Trophoblast cell (in vitro differentiated cells and primary cell): ENCODE measurements at regions not wholly inside any gene's neighbourhood (a gene's known extent, or its start where the extent isn't known, plus 50 kb on each side); places are given as distances from the start of the nearest gene placed in this dataset.

Experiments used
- DNase-seq, 2 donors: peaks; one replicate each; pipeline ENCODE4 v3.0.0-alpha.2; 2016
- H2AFZ ChIP-seq: 2 replicates; pipeline ENCODE4 v1.6.1; 2013; ENCODE audit warnings: low read length, moderate library complexity, mild to moderate bottlenecking; ENCODE audit not compliant: insufficient read depth, poor library complexity
- H2AK5ac ChIP-seq: 2 replicates; pipeline ENCODE4 v1.6.1; 2013; ENCODE audit warnings: mild to moderate bottlenecking, low read length
- H2BK120ac ChIP-seq: 2 replicates; pipeline ENCODE4 v1.6.1; 2013; ENCODE audit warnings: low read length, mild to moderate bottlenecking, moderate library complexity; ENCODE audit not compliant: insufficient read depth, poor library complexity
- H2BK12ac ChIP-seq: 2 replicates; pipeline ENCODE4 v1.6.1; 2013; ENCODE audit warnings: mild to moderate bottlenecking, low read length, moderate library complexity
- H2BK5ac ChIP-seq: 2 replicates; pipeline ENCODE4 v1.6.1; 2013; ENCODE audit warnings: low read length, low read depth, moderate library complexity, mild to moderate bottlenecking; ENCODE audit not compliant: poor library complexity
- H3K14ac ChIP-seq: 2 replicates; pipeline ENCODE4 v1.6.1; 2013; ENCODE audit warnings: mild to moderate bottlenecking, low read length
- H3K18ac ChIP-seq: 2 replicates; pipeline ENCODE4 v1.6.1; 2013; ENCODE audit warnings: mild to moderate bottlenecking, low read length
- H3K23ac ChIP-seq: 2 replicates; pipeline ENCODE4 v1.6.1; 2013; ENCODE audit warnings: low read length
- H3K27ac ChIP-seq: 2 replicates; pipeline ENCODE4 v1.5.1; 2013; ENCODE audit warnings: low read depth, mild to moderate bottlenecking, inconsistent platforms, low read length, moderate library complexity
- H3K27me3 ChIP-seq: 2 replicates; pipeline ENCODE4 v1.6.1; 2013; ENCODE audit warnings: inconsistent platforms, mild to moderate bottlenecking, low read length, moderate library complexity; ENCODE audit not compliant: insufficient read depth
- H3K36me3 ChIP-seq, 2 experiments: 1 replicate in 1 of 2; 2 replicates in 1 of 2; pipeline ENCODE4 v1.6.1; 2013; ENCODE audit warnings: low read length in 2 of 2, mild to moderate bottlenecking in 2 of 2, moderate library complexity in 1 of 2; ENCODE audit not compliant: insufficient read depth in 2 of 2, control insufficient read depth in 1 of 2
- H3K4ac ChIP-seq: 2 replicates; pipeline ENCODE4 v1.6.1; 2013; ENCODE audit warnings: low read depth, mild to moderate bottlenecking, low read length, moderate library complexity
- H3K4me1 ChIP-seq, 2 experiments: 1 replicate in 1 of 2; 2 replicates in 1 of 2; pipeline ENCODE4 v1.6.1; 2013; ENCODE audit warnings: low read length in 2 of 2, mild to moderate bottlenecking in 2 of 2, moderate library complexity in 1 of 2; ENCODE audit not compliant: insufficient read depth in 2 of 2, control insufficient read depth in 1 of 2
- H3K4me2 ChIP-seq: 2 replicates; pipeline ENCODE4 v1.6.1; 2013; ENCODE audit warnings: inconsistent platforms, mild to moderate bottlenecking, low read length, moderate library complexity
- H3K4me3 ChIP-seq: 2 replicates; pipeline ENCODE4 v1.5.1; 2013; ENCODE audit warnings: mild to moderate bottlenecking, low read depth, low read length, inconsistent platforms
- H3K79me1 ChIP-seq: one replicate; pipeline ENCODE4 v1.6.1; 2013; ENCODE audit warnings: low read length
- H3K79me2 ChIP-seq: 2 replicates; pipeline ENCODE4 v1.6.1; 2013; ENCODE audit warnings: low read length, mild to moderate bottlenecking; ENCODE audit not compliant: control insufficient read depth, insufficient read depth, poor library complexity
- H3K9ac ChIP-seq: 2 replicates; pipeline ENCODE4 v1.6.1; 2013; ENCODE audit warnings: mild to moderate bottlenecking, low read length
- H3K9me3 ChIP-seq: 2 replicates; pipeline ENCODE4 v1.6.1; 2013; ENCODE audit warnings: low read depth, mild to moderate bottlenecking, control low read depth, inconsistent platforms, low read length; ENCODE audit not compliant: insufficient read depth
- H4K12ac ChIP-seq: 2 replicates; pipeline ENCODE4 v1.6.1; 2013; ENCODE audit warnings: low read depth, mild to moderate bottlenecking, low read length, moderate library complexity
- H4K8ac ChIP-seq: 2 replicates; pipeline ENCODE4 v1.6.1; 2013; ENCODE audit warnings: low read depth, mild to moderate bottlenecking, low read length, moderate library complexity
- H4K91ac ChIP-seq: one replicate; pipeline ENCODE4 v1.6.1; 2013; ENCODE audit warnings: low read depth, mild to moderate bottlenecking, low read length, moderate library complexity
- WGBS: extraction: QIAGEN DNeasy Blood & Tissue Kit; methylation state at CpG from one replicate; pipeline ENCODE4 v1.1.7; 2013; ENCODE audit warnings: missing lambda C conversion rate; ENCODE audit not compliant: insufficient read length, insufficient coverage; ENCODE audit errors: extremely low coverage; 5-methylcytosine and 5-hydroxymethylcytosine counted together

DNA sequence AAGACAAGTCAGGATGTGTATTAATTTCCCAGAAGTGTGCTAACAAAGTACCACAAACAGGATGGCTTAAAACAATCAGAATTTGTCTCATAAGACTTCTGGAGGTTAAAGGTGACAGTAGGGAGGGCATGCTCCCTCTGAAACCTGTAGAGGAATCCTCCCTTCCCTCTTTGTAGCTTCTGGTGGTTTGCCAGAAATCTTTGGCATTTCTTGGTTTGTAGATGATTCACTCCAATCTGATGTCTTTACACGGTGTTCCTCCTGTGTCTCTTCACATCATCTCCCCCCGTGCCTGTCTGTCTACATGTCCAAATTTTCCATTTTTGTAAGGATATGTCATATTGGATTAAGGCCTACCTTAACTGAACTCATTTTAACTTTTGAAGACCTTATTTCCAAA is 471.5 kb downstream of the ZNF608 start:
- no peak overlapping the region for H3K4ac ChIP-seq
- H3K14ac ChIP-seq = no peak overlapping the region
- no peak overlapping the region for H2BK12ac ChIP-seq
- H3K27ac ChIP-seq = no peak overlapping the region
- no peak overlapping the region for H2AFZ ChIP-seq
- no peak overlapping the region for H3K18ac ChIP-seq
- H4K91ac ChIP-seq = no peak overlapping the region
- H3K79me2 ChIP-seq = no peaks in the 10 kb centered on the region
- H4K8ac ChIP-seq = no peak overlapping the region
- no peaks in the 10 kb centered on the region for H3K36me3 ChIP-seq
- peak; percentile 51 to 70 for DNase-seq
- H3K4me2 ChIP-seq = no peak overlapping the region
- no peak overlapping the region for H4K12ac ChIP-seq
- H2BK120ac ChIP-seq = no peak overlapping the region
- no CpG with 5 or more reads among the region's 2 CpGs for WGBS
- H3K4me3 ChIP-seq = no peak overlapping the region
- no peak overlapping the region for H3K23ac ChIP-seq
- H2AK5ac ChIP-seq = no peak overlapping the region
- no peaks in the 10 kb centered on the region for H3K27me3 ChIP-seq
- H2BK5ac ChIP-seq = no peak overlapping the region
- no peak overlapping the region for H3K9ac ChIP-seq
- no peaks in the 10 kb centered on the region for H3K9me3 ChIP-seq
- peaks cover 0 to 4% of the 10 kb centered on the region in 2 experiments for H3K4me1 ChIP-seq
- H3K79me1 ChIP-seq = no peaks in the 10 kb centered on the region

DNA sequence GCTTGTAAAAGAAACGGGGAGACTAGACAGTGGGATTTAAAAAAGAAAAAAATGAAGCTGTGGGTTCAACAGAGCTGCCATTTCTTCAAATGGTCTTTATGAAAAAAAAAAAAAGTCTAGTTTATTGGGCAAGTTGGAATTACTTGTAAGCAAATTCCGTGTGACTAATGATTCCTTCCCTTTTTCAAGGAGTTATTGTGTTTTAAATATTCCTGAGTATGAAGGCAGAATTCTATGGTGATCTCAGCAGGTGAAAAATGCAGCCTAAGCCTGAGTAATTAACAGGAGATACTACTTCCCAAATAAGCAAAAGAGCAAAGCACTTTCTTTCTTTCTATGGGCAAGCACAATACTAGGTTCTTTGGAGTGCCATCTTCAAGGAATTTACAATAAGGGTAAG is 481.9 kb downstream of the ZNF608 start:
- Histone ChIP-seq H3K4ac (no peak overlapping the region), H2BK12ac (no peak overlapping the region), H2AFZ (no peak overlapping the region), H2BK5ac (no peak overlapping the region), H3K27me3 (no peaks in the 10 kb centered on the region), H3K79me1 (no peaks in the 10 kb centered on the region), H3K27ac (no peak overlapping the region), H3K23ac (no peak overlapping the region), H4K8ac (no peak overlapping the region), H4K91ac (no peak overlapping the region), H3K36me3 (no peaks in the 10 kb centered on the region), H3K14ac (no peak overlapping the region), H3K4me1 (peaks cover 2% of the 10 kb centered on the region in 2 experiments), H4K12ac (no peak overlapping the region), H3K9ac (no peak overlapping the region), H3K18ac (no peak overlapping the region), H3K4me3 (no peak overlapping the region), H3K9me3 (no peaks in the 10 kb centered on the region), H3K4me2 (no peak overlapping the region), H3K79me2 (no peaks in the 10 kb centered on the region), H2BK120ac (no peak overlapping the region), H2AK5ac (no peak overlapping the region)
- WGBS = no CpG with 5 or more reads among the region's 2 CpGs
- DNase-seq = peak in 1 of 2 donors; percentile 64

DNA sequence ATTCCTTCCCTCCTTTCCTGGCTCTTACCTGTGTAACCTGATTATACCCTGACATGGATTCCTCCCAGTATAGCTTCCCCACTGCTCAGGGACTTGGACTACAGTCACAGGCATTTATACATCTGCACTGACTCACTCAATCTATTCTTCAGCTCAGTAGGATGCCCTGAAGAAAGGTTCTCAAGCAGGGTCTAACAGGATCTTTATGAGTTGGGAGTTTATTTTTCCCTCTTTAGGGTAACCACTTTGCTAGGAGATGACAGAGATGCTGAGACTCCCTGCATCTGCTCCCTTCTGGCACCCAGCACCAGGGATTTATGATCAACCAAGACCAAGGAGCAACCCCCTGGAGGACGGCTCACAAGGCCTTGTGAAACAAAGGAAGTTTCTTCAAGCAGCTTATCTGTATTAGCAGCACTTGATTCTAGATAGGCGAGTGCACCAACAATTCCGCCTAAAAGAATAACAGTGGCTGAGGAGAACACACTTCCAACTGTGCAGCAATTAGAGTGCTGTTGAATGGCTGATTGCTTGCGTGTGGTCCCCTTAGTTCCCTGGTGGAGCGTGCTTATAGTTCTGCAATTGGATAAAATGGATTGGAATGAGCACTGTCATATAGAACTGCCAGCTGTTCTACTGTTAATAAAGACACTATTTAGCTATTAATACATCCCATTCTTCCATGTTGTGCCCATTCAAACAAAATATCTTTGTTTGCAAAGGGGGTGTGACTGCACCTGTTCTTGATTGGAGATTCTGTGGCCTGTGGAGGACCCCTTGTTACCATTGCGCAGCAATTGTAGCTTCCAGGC is 482.6 kb downstream of the ZNF608 start:
- no peak overlapping the region for H2AK5ac ChIP-seq
- no peak overlapping the region for H3K4me2 ChIP-seq
- H3K23ac ChIP-seq = no peak overlapping the region
- H2BK12ac ChIP-seq = no peak overlapping the region
- H2BK120ac ChIP-seq = no peak overlapping the region
- no peaks in the 10 kb centered on the region for H3K79me2 ChIP-seq
- H3K36me3 ChIP-seq = no peaks in the 10 kb centered on the region
- H3K4me1 ChIP-seq = peaks cover 2 to 3% of the 10 kb centered on the region in 2 experiments
- no peak overlapping the region for H3K18ac ChIP-seq
- no peak overlapping the region for H3K4ac ChIP-seq
- H4K12ac ChIP-seq = no peak overlapping the region
- H3K4me3 ChIP-seq = no peak overlapping the region
- no peak for DNase-seq
- H3K27me3 ChIP-seq = no peaks in the 10 kb centered on the region
- no peaks in the 10 kb centered on the region for H3K9me3 ChIP-seq
- no peak overlapping the region for H2BK5ac ChIP-seq
- H3K27ac ChIP-seq = no peak overlapping the region
- H3K9ac ChIP-seq = no peak overlapping the region
- WGBS = no CpG with 5 or more reads among the region's 6 CpGs
- no peaks in the 10 kb centered on the region for H3K79me1 ChIP-seq
- no peak overlapping the region for H4K8ac ChIP-seq
- H2AFZ ChIP-seq = no peak overlapping the region
- no peak overlapping the region for H3K14ac ChIP-seq
- no peak overlapping the region for H4K91ac ChIP-seq

DNA sequence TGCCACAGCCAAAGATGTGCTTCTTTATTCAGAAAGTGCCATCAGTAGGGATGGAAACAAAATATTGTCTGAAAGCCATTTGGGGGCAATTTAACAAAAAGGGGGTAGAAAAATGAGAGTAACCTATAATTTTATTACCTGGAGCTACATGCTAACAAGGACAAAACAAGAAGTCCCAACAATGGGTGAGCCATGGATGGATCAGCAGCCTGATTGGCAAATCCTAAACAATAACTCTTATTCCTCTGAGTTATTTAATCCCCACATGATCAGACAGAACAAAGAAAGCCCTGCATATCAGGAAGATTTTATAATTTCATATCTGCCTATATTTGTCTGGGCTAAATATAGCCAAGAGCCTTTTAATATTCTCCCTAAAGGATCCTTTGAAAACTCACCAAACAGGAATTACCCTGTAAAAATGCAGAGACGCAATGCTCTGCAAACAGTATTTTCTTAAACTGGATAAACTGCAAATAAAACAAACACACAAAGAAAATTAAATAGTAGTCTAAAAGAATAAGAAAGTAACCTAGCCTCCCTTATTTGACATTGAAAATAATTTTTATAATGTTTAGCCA is 483.4 kb downstream of the ZNF608 start:
- H3K4me2 ChIP-seq = no peak overlapping the region
- peak in 1 of 2 donors; percentile 46 for DNase-seq
- no peak overlapping the region for H4K8ac ChIP-seq
- H3K4ac ChIP-seq = no peak overlapping the region
- H2BK120ac ChIP-seq = no peak overlapping the region
- no peak overlapping the region for H2AK5ac ChIP-seq
- no peaks in the 10 kb centered on the region for H3K9me3 ChIP-seq
- H4K91ac ChIP-seq = no peak overlapping the region
- no peak overlapping the region for H3K23ac ChIP-seq
- H3K18ac ChIP-seq = no peak overlapping the region
- H3K14ac ChIP-seq = no peak overlapping the region
- H3K27me3 ChIP-seq = no peaks in the 10 kb centered on the region
- no peak overlapping the region for H3K4me3 ChIP-seq
- no peak overlapping the region for H4K12ac ChIP-seq
- H3K79me1 ChIP-seq = no peaks in the 10 kb centered on the region
- no peak overlapping the region for H2AFZ ChIP-seq
- no peak overlapping the region for H2BK12ac ChIP-seq
- H3K79me2 ChIP-seq = no peaks in the 10 kb centered on the region
- no peak overlapping the region for H3K9ac ChIP-seq
- no peak overlapping the region for H3K27ac ChIP-seq
- no peaks in the 10 kb centered on the region for H3K36me3 ChIP-seq
- no peak overlapping the region for H2BK5ac ChIP-seq
- peaks cover 2 to 3% of the 10 kb centered on the region in 2 experiments for H3K4me1 ChIP-seq
- no CpG with 5 or more reads among the region's 1 CpG for WGBS
